Astrocyte of the cerebellum (primary cell): ENCODE measurements at regions not wholly inside any gene's neighbourhood (a gene's known extent, or its start where the extent isn't known, plus 50 kb on each side); places are given as distances from the start of the nearest gene placed in this dataset.
"Not testable (repeated sequence)": the region's sequence is repeated elsewhere in the genome, so short reads cannot be mapped to it uniquely, and the experiment has no call there.

Experiments
- DNase-seq: peaks from one replicate; pipeline ENCODE4 v3.0.0-alpha.2; 2011; ENCODE audit warnings: low read depth
- H3K4me3 ChIP-seq: 2 replicates; pipeline ENCODE4 v1.5.1; 2011; ENCODE audit warnings: mild to moderate bottlenecking, low read depth, low read length, moderate library complexity
- CTCF ChIP-seq: IDR thresholded peaks from 2 replicates; pipeline ENCODE4 v1.5.1; 2012; ENCODE audit warnings: low read length, low read depth, moderate library complexity, mild to moderate bottlenecking; ENCODE audit errors: missing control alignments
- in situ Hi-C: cut with HindIII; loops from 2 replicates; pipeline ENCODE4 v1.10.0; 2017; ENCODE audit warnings: low sequenced_read_pairs

- TF ChIP-seq CTCF: no peak
- no peak overlapping the region for H3K4me3 ChIP-seq
- in situ Hi-C loops: no loop called here
- no peak for DNase-seq
Measured at GRCh38 chr4:132770776-132771175, 378.3 kb upstream of the PCDH10 start.

GRCh38 chr4:132792310-132792709, 356.8 kb upstream of the PCDH10 start:
- TF ChIP-seq CTCF: no peak
- in situ Hi-C loops: no loop called here
- no peak overlapping the region for H3K4me3 ChIP-seq
- DNase-seq: no peak

- H3K4me3 ChIP-seq: no peak overlapping the region
- in situ Hi-C loops: no loop called here
- TF ChIP-seq CTCF: no peak
- DNase-seq: no peak
Measured at GRCh38 chr4:132797856-132798255, 351.2 kb upstream of the PCDH10 start.

GRCh38 chr4:132809298-132810032, 339.6 kb upstream of the PCDH10 start:
- H3K4me3 ChIP-seq: no peak overlapping the region
- no peak for DNase-seq
- no peak for TF ChIP-seq CTCF
- in situ Hi-C loops: no loop called here

GRCh38 chr4:132813061-132813460, 336.0 kb upstream of the PCDH10 start:
- in situ Hi-C loops, DNase-seq, H3K4me3 ChIP-seq: not testable (repeated sequence)

GRCh38 chr4:132818091-132818490, 331.0 kb upstream of the PCDH10 start:
- DNase-seq: no peak
- in situ Hi-C loops: no loop called here
- no peak for TF ChIP-seq CTCF
- no peak overlapping the region for H3K4me3 ChIP-seq

- TF ChIP-seq CTCF: no peak
- in situ Hi-C loops: no loop called here
- DNase-seq: no peak
- H3K4me3 ChIP-seq: no peak overlapping the region
Measured at GRCh38 chr4:132823419-132823818, 325.7 kb upstream of the PCDH10 start.
